T-helper 1 cell treated with Interleukin-12 subunit alpha and Interleukin-12 subunit beta and Interleukin-4 antibody, amounts not matched to agents 30 μg/mL and 1 μg/mL, for 36 hours (primary cell): ENCODE measurements at regions not wholly inside any gene's neighbourhood (a gene's known extent, or its start where the extent isn't known, plus 50 kb on each side); places are given as distances from the start of the nearest gene placed in this dataset.

ENCODE experiments used
- H3K27ac Mint-ChIP-seq: one replicate; pipeline ENCODE4 v1.8.0; 2021; ENCODE audit warnings: mild to moderate bottlenecking, mixed read lengths
- H3K27me3 Mint-ChIP-seq: one replicate; pipeline ENCODE4 v1.8.0; 2021; ENCODE audit warnings: low read depth, mixed read lengths
- H3K36me3 Mint-ChIP-seq: one replicate; pipeline ENCODE4 v1.8.0; 2021; ENCODE audit warnings: low read depth, mixed read lengths
- H3K4me1 Mint-ChIP-seq: one replicate; pipeline ENCODE4 v1.8.0; 2021; ENCODE audit warnings: low read depth, mixed read lengths
- H3K4me3 Mint-ChIP-seq: one replicate; pipeline ENCODE4 v1.8.0; 2021; ENCODE audit warnings: mild to moderate bottlenecking, moderate library complexity, mixed read lengths
- H3K9me3 Mint-ChIP-seq: one replicate; pipeline ENCODE4 v1.8.0; 2021; ENCODE audit warnings: mixed read lengths

DNA sequence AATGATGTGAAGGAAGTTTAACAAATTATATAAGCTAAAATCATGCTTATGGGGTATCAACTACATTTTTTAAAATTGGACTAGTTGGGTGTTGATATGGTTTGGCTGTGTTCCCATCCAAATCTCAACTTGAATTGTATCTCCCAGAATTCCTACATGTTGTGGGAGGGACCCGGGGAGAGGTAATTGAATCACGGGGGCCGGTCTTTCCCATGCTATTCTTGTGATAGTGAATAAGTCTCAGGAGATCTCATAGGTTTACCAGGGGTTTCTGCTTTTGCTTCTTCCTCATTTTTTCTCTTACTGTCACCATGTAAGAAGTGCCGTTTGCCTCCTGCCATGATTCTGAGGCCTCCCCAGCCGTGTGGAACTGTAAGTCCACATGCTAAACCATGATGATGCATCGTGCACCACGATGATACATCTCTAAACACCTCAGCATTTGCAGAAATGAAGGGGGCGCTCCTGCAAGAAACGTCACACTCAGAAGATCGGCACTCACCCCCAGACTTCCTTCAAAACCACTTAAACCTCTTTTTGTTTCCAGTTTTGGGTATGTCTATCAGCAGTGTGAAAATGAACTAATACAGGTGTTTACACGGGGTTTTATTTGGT, 340.0 kb downstream of the SHANK2 start:
- Mint-ChIP-seq H3K27me3 (peaks cover 13% of the 10 kb centered on the region), H3K27ac (no peak overlapping the region), H3K36me3 (no peaks in the 10 kb centered on the region), H3K4me1 (no peaks in the 10 kb centered on the region), H3K4me3 (no peak overlapping the region), H3K9me3 (peaks cover under 1% of the 10 kb centered on the region)

DNA sequence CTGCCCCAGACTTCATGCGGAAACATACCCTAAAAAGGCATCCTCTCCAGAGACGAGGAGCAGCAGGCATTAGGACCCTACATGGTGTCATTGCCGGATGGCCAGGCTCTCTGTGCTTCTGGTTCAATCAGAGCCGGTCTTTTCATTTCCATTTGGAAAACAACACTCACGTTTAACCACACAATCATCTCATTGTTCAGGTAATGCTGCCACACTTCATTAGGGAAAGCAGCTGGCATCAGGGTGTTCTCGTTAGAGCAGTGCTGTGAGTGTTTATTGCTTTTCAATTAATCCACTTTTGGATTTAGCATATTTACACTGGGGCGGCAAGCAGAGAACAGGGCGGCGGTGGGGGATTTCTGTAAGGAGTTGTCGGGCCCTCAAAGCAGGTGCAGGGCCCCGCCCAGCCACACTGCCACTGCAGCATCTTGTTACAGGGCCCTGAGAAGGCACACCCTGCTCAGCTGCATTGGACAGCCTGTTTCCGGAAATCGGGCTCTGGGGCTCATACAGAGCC, 338.6 kb downstream of the SHANK2 start:
- Mint-ChIP-seq H3K4me1 (no peaks in the 10 kb centered on the region), H3K36me3 (no peaks in the 10 kb centered on the region), H3K27me3 (peaks cover 13% of the 10 kb centered on the region), H3K27ac (no peak overlapping the region), H3K9me3 (peaks cover 4% of the 10 kb centered on the region), H3K4me3 (no peak overlapping the region)

DNA sequence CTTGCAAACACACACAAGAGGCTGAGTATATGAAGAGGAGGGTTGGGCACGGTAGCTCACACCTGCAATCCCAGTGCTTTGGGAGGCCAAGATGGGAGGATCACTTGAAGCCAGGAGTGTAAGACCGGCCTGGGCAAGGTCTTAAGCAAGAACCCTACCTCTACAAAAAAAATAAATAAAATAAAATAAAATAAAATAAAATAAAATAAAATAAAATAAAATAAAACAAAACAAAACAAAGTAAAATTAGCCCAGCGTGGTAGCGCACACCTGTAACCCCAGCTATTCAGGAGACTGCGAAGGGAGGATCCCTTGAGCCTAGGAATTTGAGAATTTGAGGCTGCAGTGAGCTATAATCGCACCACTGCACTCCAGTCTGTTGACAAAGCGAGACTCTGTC, 337.9 kb downstream of the SHANK2 start:
- no peak overlapping the region for H3K27ac Mint-ChIP-seq
- peaks cover 13% of the 10 kb centered on the region for H3K27me3 Mint-ChIP-seq
- no peaks in the 10 kb centered on the region for H3K36me3 Mint-ChIP-seq
- H3K4me3 Mint-ChIP-seq: no peak overlapping the region
- H3K9me3 Mint-ChIP-seq: peaks cover 4% of the 10 kb centered on the region
- H3K4me1 Mint-ChIP-seq: no peaks in the 10 kb centered on the region

DNA sequence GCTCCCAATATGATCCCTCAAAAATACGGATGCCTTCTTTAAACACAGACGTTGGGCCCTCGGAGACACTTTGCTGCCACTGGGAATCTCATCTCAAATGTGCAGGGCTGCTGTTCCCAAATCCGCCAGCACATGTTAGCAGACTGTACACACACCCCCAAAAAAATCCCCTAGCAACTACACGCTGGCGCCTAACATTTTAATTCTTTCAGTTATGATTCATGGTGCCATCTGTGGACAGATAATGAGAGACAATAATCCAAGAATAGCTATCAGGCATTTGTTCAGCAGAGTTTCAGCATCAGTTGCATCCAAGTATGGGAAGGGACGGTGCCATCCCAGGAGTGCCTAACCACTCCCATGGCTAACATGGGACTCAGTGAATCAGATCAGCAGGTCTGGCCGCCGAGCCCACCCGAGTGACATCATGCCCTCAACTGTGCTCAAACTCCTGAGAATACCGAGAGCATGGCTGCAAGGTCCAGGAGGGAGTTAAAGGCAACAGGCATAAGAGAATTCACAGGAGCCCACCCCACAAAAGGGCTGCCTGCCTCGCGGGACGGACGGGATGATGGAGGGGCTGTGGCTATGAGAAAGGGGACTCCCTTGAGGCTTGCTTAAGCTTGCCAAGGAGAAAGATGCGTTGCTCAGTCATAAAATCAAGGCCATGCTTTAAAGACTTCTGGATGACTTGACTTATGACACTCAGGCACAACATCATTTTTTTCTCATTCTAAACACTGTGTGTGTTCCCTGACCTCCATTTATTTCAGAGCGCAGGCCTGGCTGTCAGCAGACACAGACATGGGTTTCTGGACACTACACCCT, 337.0 kb downstream of the SHANK2 start:
- H3K4me1 Mint-ChIP-seq: no peaks in the 10 kb centered on the region
- peaks cover 13% of the 10 kb centered on the region for H3K27me3 Mint-ChIP-seq
- H3K36me3 Mint-ChIP-seq: no peaks in the 10 kb centered on the region
- peaks cover 8% of the 10 kb centered on the region for H3K9me3 Mint-ChIP-seq
- no peak overlapping the region for H3K27ac Mint-ChIP-seq
- H3K4me3 Mint-ChIP-seq: no peak overlapping the region

DNA sequence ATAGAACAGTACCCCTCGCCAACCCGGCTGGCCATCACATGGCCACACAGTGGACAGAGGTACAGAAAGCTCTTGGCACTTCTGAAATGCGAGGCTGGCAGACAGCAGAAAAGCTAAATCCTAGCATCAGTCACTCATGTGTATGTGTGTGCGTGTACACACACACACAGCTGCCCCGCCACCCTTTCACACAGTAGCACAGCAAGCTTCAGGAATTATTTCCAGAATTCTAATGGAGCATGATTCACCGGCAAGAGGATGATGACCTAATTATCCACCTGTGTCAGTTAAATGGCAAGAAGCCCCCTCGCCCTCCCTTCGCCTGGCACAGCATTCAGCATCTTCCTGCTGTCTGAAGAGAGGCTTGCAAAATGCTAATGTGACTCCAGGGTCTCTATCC, 336.0 kb downstream of the SHANK2 start:
- H3K9me3 Mint-ChIP-seq: peaks cover 17% of the 10 kb centered on the region
- no peak overlapping the region for H3K4me3 Mint-ChIP-seq
- H3K27me3 Mint-ChIP-seq: peaks cover 9% of the 10 kb centered on the region
- no peaks in the 10 kb centered on the region for H3K36me3 Mint-ChIP-seq
- no peak overlapping the region for H3K27ac Mint-ChIP-seq
- no peaks in the 10 kb centered on the region for H3K4me1 Mint-ChIP-seq

DNA sequence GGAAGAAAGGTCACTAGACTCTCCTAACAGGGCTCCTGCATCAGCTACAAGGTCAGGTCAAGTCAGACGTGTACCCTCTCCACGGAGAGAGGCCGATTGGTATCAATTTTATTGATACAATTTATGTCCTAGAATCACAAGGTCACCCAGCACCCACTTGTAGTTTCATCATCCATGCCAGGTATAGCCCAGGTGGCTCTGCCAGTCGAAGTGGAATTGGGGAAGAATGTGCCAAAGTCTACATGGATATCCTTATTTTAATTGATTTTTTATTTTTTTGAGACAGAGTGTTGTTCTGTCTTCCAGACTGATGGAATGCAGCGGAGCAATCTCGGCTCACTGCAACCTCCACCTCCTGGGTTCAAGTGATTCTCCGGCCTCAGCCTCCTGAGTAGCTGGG, 334.1 kb downstream of the SHANK2 start:
- Mint-ChIP-seq H3K27ac (no peak overlapping the region), H3K9me3 (peaks cover 34% of the 10 kb centered on the region), H3K4me1 (no peaks in the 10 kb centered on the region), H3K27me3 (no peaks in the 10 kb centered on the region), H3K36me3 (no peaks in the 10 kb centered on the region), H3K4me3 (no peak overlapping the region)

DNA sequence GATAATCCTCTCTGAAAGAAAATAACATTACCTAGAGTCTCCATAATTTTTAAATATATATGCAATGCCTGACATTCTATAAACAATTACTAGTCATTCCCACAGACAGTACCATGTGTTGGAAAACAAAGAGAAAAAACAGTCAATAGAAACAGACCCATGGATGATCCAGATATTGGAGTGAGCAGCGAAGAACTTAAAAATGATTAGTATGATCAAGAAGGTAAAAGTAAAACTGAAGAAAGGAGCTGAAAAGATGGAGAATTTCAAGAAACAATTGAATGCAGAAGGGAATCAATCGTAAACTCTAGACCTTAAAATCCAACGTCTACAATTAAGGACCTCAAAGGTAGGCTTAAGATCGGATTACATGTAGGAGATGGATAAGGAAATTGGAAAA, 330.6 kb downstream of the SHANK2 start:
- H3K4me3 Mint-ChIP-seq: no peak overlapping the region
- no peaks in the 10 kb centered on the region for H3K36me3 Mint-ChIP-seq
- H3K27ac Mint-ChIP-seq: no peak overlapping the region
- no peaks in the 10 kb centered on the region for H3K27me3 Mint-ChIP-seq
- peaks cover 43% of the 10 kb centered on the region for H3K9me3 Mint-ChIP-seq
- H3K4me1 Mint-ChIP-seq: no peaks in the 10 kb centered on the region

DNA sequence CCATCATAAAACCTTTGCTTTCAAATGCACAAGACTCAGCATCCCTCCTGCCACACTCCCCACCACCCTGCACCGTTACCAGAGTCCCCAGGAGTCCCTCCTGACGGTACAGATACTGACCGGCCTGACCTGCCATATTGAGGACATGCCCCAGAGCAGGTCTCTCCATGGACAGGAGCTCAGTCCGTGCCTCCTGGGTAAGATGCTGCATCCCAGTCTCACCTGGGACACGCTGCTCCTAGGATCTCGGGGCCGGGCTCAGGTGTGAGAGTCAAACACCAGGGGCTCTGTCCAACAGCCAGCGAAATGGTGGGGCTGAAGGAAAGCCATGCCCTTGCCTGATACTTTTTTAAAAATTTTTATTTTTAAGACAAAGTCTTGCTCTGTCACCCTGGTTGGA, 328.3 kb downstream of the SHANK2 start:
- H3K27me3 Mint-ChIP-seq: no peaks in the 10 kb centered on the region
- H3K36me3 Mint-ChIP-seq: no peaks in the 10 kb centered on the region
- H3K4me3 Mint-ChIP-seq: no peak overlapping the region
- H3K4me1 Mint-ChIP-seq: no peaks in the 10 kb centered on the region
- H3K27ac Mint-ChIP-seq: no peak overlapping the region
- H3K9me3 Mint-ChIP-seq: peaks cover 47% of the 10 kb centered on the region

DNA sequence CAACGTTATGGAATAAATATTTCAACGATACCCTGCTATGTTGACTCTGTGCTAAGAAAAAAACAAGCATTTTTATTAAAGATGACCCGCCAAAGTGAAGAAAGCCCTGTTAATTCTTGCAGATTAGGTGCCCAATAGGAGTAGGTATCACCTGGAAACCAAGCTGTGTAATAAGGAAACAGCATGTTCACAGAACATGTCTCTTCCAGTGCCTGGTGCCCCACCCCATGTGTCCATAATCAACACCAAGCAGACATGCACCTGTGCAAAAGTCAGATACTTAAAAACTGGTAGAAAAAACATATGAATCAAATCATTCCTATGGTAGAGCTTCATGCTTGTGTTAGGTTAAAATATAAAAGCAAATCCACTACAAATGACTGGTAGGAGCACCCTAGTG, 327.1 kb downstream of the SHANK2 start:
- Mint-ChIP-seq H3K9me3 (peaks cover 51% of the 10 kb centered on the region), H3K27me3 (no peaks in the 10 kb centered on the region), H3K4me1 (no peaks in the 10 kb centered on the region), H3K27ac (no peak overlapping the region), H3K4me3 (no peak overlapping the region), H3K36me3 (no peaks in the 10 kb centered on the region)

DNA sequence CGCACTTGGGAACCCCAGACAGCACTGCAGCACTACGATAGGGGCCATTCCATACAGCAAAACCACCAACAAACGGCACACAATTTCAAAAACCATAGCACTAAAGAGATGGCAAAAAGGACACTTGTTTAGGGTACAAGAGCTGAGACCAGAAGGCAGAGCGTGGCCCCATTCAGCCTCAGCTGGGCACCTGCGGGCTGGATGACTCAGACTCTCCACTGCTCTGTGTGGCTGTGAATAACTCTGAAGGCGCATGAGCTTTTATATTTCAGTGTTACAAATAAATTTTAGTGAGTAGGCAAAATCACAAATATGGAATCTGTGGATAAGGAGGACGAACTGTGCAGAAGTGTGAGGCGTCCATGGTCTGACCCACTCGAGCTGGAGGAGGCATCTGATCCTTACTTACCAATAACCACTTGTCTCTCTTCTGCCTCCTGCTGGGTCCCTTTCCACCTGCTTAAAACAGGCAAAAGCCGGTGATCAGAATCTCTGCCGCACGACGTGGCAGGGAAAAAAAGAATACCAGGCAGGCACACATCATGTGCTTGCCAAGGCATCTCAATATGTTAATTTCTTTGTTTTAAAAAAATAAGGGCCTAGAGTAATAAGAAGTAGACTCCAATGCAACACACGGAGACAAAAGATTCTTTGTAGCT, 325.7 kb downstream of the SHANK2 start:
- Mint-ChIP-seq H3K36me3 (no peaks in the 10 kb centered on the region), H3K27me3 (no peaks in the 10 kb centered on the region), H3K27ac (no peak overlapping the region), H3K4me3 (no peak overlapping the region), H3K9me3 (peaks cover 41% of the 10 kb centered on the region), H3K4me1 (no peaks in the 10 kb centered on the region)

DNA sequence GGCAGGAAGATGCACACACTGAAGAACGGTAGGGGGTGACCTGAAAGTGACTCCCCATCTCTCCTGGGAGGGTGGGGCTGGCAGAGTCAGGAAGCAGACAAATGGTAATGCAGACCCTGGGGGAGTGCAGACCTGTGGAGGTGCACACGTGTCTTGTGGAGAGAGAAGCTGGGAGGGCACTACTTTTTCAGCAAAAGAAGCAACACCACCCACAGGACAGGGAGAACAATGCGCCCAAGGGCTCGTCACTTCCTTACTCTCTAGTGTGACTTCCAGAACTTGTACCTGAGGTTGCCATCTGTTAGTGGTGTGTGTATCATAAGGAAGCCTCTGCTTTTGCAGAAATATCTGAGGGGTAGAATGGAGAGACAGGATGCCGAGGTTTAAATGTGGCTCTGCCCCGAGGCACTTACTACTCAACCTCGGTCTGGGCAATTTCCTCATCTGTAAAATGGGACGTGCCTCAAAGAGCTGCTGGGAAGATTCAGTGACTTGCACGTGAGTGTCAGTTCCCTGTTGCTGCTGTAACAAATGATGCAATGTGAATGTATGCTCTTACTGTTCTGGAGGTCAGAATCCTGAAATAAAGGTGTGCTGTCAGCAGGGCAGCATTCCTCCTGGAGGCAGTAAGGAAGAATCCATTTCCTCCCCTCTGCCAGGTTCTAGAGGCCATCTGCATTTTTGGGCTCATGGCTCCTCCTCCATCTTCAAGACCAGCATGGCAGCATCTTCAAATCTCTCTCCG, 323.4 kb downstream of the SHANK2 start:
- H3K4me3 Mint-ChIP-seq: no peak overlapping the region
- H3K36me3 Mint-ChIP-seq: no peaks in the 10 kb centered on the region
- H3K27me3 Mint-ChIP-seq: no peaks in the 10 kb centered on the region
- H3K9me3 Mint-ChIP-seq: peaks cover 38% of the 10 kb centered on the region
- no peak overlapping the region for H3K27ac Mint-ChIP-seq
- no peaks in the 10 kb centered on the region for H3K4me1 Mint-ChIP-seq

DNA sequence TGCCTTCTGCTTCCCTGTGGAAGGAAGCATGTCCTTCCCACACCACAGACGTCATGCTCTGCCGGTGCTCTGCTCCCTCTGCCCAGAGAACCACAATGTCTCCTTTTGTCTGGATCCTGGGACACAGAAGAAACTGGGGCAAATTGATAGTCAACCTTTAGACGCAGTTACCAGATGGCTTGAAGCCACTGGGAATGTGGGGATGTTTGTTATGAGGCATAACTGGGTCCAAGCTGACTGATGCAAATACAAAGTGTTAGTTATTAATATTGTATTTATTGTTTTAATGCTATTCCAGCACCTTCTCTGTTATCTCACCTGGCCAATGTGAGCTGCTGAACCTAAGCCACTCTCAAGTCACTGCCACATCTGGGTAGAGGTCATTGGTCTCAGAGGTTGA, 322.2 kb downstream of the SHANK2 start:
- H3K27me3 Mint-ChIP-seq: no peaks in the 10 kb centered on the region
- H3K9me3 Mint-ChIP-seq: peaks cover 36% of the 10 kb centered on the region
- no peak overlapping the region for H3K4me3 Mint-ChIP-seq
- H3K27ac Mint-ChIP-seq: no peak overlapping the region
- no peaks in the 10 kb centered on the region for H3K36me3 Mint-ChIP-seq
- H3K4me1 Mint-ChIP-seq: no peaks in the 10 kb centered on the region

DNA sequence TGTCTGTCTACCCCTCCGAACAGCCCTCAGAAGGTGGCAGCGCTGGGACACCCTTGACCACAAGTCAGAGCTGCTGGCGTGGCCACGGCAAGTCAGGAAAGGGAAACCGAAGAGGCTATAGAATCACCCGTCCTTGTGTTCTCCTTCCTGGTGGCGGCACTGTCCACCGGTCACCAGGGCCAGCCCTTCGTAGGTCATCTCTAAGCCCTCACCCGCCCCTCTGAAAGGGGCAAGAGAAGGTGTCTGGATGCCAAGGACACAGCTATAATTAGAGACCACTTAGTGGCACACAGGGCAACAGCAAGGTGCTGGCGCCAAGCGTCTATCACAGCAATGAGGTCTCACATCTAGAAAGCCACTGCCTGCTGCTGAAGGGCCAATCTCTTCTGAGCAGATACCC, 320.9 kb downstream of the SHANK2 start:
- no peaks in the 10 kb centered on the region for H3K27me3 Mint-ChIP-seq
- H3K4me1 Mint-ChIP-seq: no peaks in the 10 kb centered on the region
- no peak overlapping the region for H3K4me3 Mint-ChIP-seq
- H3K9me3 Mint-ChIP-seq: peaks cover 34% of the 10 kb centered on the region
- no peak overlapping the region for H3K27ac Mint-ChIP-seq
- H3K36me3 Mint-ChIP-seq: no peaks in the 10 kb centered on the region

DNA sequence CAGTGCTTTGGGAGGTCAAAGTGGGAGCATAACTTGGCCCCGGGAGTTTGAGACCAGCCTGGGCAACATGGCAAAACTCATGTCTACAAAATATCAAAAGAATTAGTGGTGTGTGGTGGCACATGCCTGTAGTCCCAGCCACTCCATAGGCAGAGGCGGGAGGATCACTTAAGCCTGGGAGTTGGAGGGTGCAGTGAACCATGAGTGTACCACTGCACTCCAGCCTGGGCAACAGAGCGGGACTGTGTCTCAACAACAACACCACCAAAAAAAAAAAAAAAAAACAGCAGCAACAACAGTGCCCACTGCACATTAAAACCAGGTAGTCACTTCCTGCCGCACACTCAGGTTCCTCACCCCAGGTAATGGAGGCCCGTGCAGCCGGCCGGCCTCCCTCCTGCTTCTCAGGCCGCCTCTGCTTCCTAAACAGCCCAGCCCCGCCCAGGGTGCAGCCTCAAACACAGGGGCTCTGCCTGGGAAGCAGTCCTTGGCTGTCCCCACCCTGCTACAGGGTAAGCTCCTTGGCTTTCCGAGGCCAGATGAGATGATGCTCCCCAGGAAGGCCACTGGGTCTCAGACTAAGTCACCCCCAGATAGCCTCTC, 318.3 kb downstream of the SHANK2 start:
- peaks cover 33% of the 10 kb centered on the region for H3K9me3 Mint-ChIP-seq
- H3K4me1 Mint-ChIP-seq: no peaks in the 10 kb centered on the region
- no peaks in the 10 kb centered on the region for H3K36me3 Mint-ChIP-seq
- no peak overlapping the region for H3K4me3 Mint-ChIP-seq
- no peaks in the 10 kb centered on the region for H3K27me3 Mint-ChIP-seq
- no peak overlapping the region for H3K27ac Mint-ChIP-seq
